HG02981 (cell line): ENCODE measurements at regions not wholly inside any gene's neighbourhood (a gene's known extent, or its start where the extent isn't known, plus 50 kb on each side); places are given as distances from the start of the nearest gene placed in this dataset.

Experiments
- ATAC-seq: cut with Tn5 transposase; IDR thresholded peaks from one replicate; pipeline ENCODE4 v1.9.1; 2021; ENCODE audit warnings: mild to moderate bottlenecking, moderate library complexity; ENCODE audit not compliant: unreplicated experiment

GRCh38 chr18:27899893-27900292, 277.0 kb downstream of the CDH2 start:
- no peak for ATAC-seq

- ATAC-seq, result no peak
Measured at GRCh38 chr18:27894746-27895145, 282.2 kb downstream of the CDH2 start.

- no peak for ATAC-seq
Measured at GRCh38 chr18:27887711-27888495, 289.0 kb downstream of the CDH2 start.

GRCh38 chr18:27887287-27887686, 289.6 kb downstream of the CDH2 start:
- ATAC-seq, result no peak

GRCh38 chr18:27879540-27879939, 297.4 kb downstream of the CDH2 start:
- ATAC-seq, result no peak

- ATAC-seq, result no peak
Measured at GRCh38 chr18:27871726-27872125, 305.2 kb downstream of the CDH2 start.

- no peak for ATAC-seq
Measured at GRCh38 chr18:27869735-27870134, 307.2 kb downstream of the CDH2 start.

- no peak for ATAC-seq
Measured at GRCh38 chr18:27865431-27865830, 311.5 kb downstream of the CDH2 start.

GRCh38 chr18:27863780-27864430, 313.0 kb downstream of the CDH2 start:
- no peak for ATAC-seq

GRCh38 chr18:27862041-27862682, 314.8 kb downstream of the CDH2 start:
- ATAC-seq, result no peak

- no peak for ATAC-seq
Measured at GRCh38 chr18:27861539-27861938, 315.4 kb downstream of the CDH2 start.

- no peak for ATAC-seq
Measured at GRCh38 chr18:27860701-27861107, 316.2 kb downstream of the CDH2 start.

- no peak for ATAC-seq
Measured at GRCh38 chr18:27860011-27860410, 316.9 kb downstream of the CDH2 start.

GRCh38 chr18:27856820-27857219, 320.1 kb downstream of the CDH2 start:
- no peak for ATAC-seq

GRCh38 chr18:27855486-27855885, 321.4 kb downstream of the CDH2 start:
- no peak for ATAC-seq

- no peak for ATAC-seq
Measured at GRCh38 chr18:27854631-27855030, 322.3 kb downstream of the CDH2 start.

- ATAC-seq, result no peak
Measured at GRCh38 chr18:27848336-27848735, 328.6 kb downstream of the CDH2 start.

- no peak for ATAC-seq
Measured at GRCh38 chr18:27847412-27847811, 329.5 kb downstream of the CDH2 start.

GRCh38 chr18:27845897-27846296, 331.0 kb downstream of the CDH2 start:
- no peak for ATAC-seq

GRCh38 chr18:27843783-27844777, 332.9 kb downstream of the CDH2 start:
- no peak for ATAC-seq

GRCh38 chr18:27839141-27839540, 337.8 kb downstream of the CDH2 start:
- no peak for ATAC-seq
